Ascending aorta (tissue), 2 donors: ENCODE measurements at regions not wholly inside any gene's neighbourhood (a gene's known extent, or its start where the extent isn't known, plus 50 kb on each side); places are given as distances from the start of the nearest gene placed in this dataset.
A peak's percentile ranks its signal among the peaks of the same experiment; 100 is the strongest.

Source experiments
- DNase-seq, 2 donors: peaks; one replicate each; pipeline ENCODE4 v3.0.0-alpha.2; 2019; ENCODE audit warnings: low spot score in 2 of 2
- H3K27ac ChIP-seq, 2 donors: fragments of 200-600 bp; sonication (generic); one replicate each; pipeline ENCODE4 v1.5.1; 2016 to 2017; ENCODE audit warnings: mild to moderate bottlenecking in 1 of 2
- H3K27me3 ChIP-seq: fragments of 200-600 bp; sonication (generic); one replicate; pipeline ENCODE4 v1.5.1; 2017
- H3K36me3 ChIP-seq, 2 donors: fragments of 200-600 bp; sonication (generic); one replicate each; pipeline ENCODE4 v1.5.1; 2016
- H3K4me1 ChIP-seq, 2 donors: fragments of 200-600 bp; sonication (generic); one replicate each; pipeline ENCODE4 v1.5.1; 2016 to 2017; ENCODE audit warnings: mild to moderate bottlenecking in 1 of 2
- H3K4me3 ChIP-seq, 2 donors: fragments of 200-600 bp; sonication (generic); one replicate each; pipeline ENCODE4 v1.5.1; 2016 to 2017; ENCODE audit warnings: mild to moderate bottlenecking in 1 of 2
- H3K9me3 ChIP-seq, 2 donors: fragments of 200-600 bp; sonication (generic); one replicate each; pipeline ENCODE4 v1.5.1; 2016
- CTCF ChIP-seq, 3 experiments: fragments of 200-600 bp in 2 of 3; fragments of 450-650 bp in 1 of 3; sonication (generic) in 2 of 3; IDR thresholded peaks; one replicate each; pipeline ENCODE4 v1.5.1; 2016 to 2019; ENCODE audit warnings: antibody characterized with exemption in 3 of 3, mild to moderate bottlenecking in 1 of 3, moderate library complexity in 1 of 3
- intact Hi-C: fragments of 100-400 bp; cut with DNase I; formaldehyde crosslinking; loops from one replicate; pipeline ENCODE4 v1.15.1; 2023

- H3K4me3 ChIP-seq, result no peak overlapping the region
- no peak for TF ChIP-seq CTCF (IDR thresholded peaks at IDR 0.05)
- no peak for DNase-seq
- H3K27ac ChIP-seq, result no peak overlapping the region
- H3K36me3 ChIP-seq, result no peaks in the 10 kb centered on the region
- H3K4me1 ChIP-seq, result no peaks in the 10 kb centered on the region
- no peaks in the 10 kb centered on the region for H3K9me3 ChIP-seq
- intact Hi-C loops, result no loop called here
- H3K27me3 ChIP-seq, result no peaks in the 10 kb centered on the region
These were observed 205.2 kb downstream of the SEC61B start for GRCh38 chr9:99427260-99427659.

- Histone ChIP-seq H3K27ac (no peak overlapping the region), H3K9me3 (no peaks in the 10 kb centered on the region), H3K4me3 (no peak overlapping the region), H3K36me3 (no peaks in the 10 kb centered on the region), H3K4me1 (no peaks in the 10 kb centered on the region), H3K27me3 (no peaks in the 10 kb centered on the region)
- no peak for DNase-seq
- no peak for TF ChIP-seq CTCF (IDR thresholded peaks at IDR 0.05)
- intact Hi-C loops, result no loop called here
These were observed 208.2 kb downstream of the SEC61B start for GRCh38 chr9:99430301-99430700.

- no peak overlapping the region for H3K27ac ChIP-seq
- H3K4me3 ChIP-seq, result no peak overlapping the region
- no peaks in the 10 kb centered on the region for H3K36me3 ChIP-seq
- TF ChIP-seq CTCF (IDR thresholded peaks at IDR 0.05), result no peak
- H3K9me3 ChIP-seq, result no peaks in the 10 kb centered on the region
- intact Hi-C loops, result no loop called here
- no peaks in the 10 kb centered on the region for H3K4me1 ChIP-seq
- no peak for DNase-seq
- no peaks in the 10 kb centered on the region for H3K27me3 ChIP-seq
These were observed 209.0 kb downstream of the SEC61B start for GRCh38 chr9:99431103-99431502.

GRCh38 chr9:99432075-99432474 lies 210.0 kb downstream of the SEC61B start:
- DNase-seq, result no peak
- Histone ChIP-seq H3K4me1 (no peaks in the 10 kb centered on the region), H3K9me3 (no peaks in the 10 kb centered on the region), H3K4me3 (no peak overlapping the region), H3K27ac (no peak overlapping the region), H3K36me3 (no peaks in the 10 kb centered on the region), H3K27me3 (no peaks in the 10 kb centered on the region)
- intact Hi-C loops, result no loop called here
- no peak for TF ChIP-seq CTCF (IDR thresholded peaks at IDR 0.05)

GRCh38 chr9:99433095-99433494 lies 211.0 kb downstream of the SEC61B start:
- Histone ChIP-seq H3K27me3 (no peaks in the 10 kb centered on the region), H3K27ac (peak overlapping the region in 1 of 2 donors; percentile 62)
- intact Hi-C loops, result no loop called here

More at GRCh38 chr9:99433095-99433494, 211.0 kb downstream of the SEC61B start:
- Histone ChIP-seq H3K9me3 (no peaks in the 10 kb centered on the region), H3K36me3 (no peaks in the 10 kb centered on the region), H3K4me3 (no peak overlapping the region), H3K4me1 (no peaks in the 10 kb centered on the region)
- DNase-seq, result no peak
- no peak for TF ChIP-seq CTCF (IDR thresholded peaks at IDR 0.05)
